Left kidney (tissue), 1 donor: ENCODE measurements at regions not wholly inside any gene's neighbourhood (a gene's known extent, or its start where the extent isn't known, plus 50 kb on each side); places are given as distances from the start of the nearest gene placed in this dataset.
A peak's percentile ranks its signal among the peaks of the same experiment; 100 is the strongest.
"Not testable (repeated sequence)": the region's sequence is repeated elsewhere in the genome, so short reads cannot be mapped to it uniquely, and the experiment has no call there.

Experiments used
- DNase-seq: peaks from one replicate; pipeline ENCODE4 v3.0.0-alpha.2; 2013

DNA sequence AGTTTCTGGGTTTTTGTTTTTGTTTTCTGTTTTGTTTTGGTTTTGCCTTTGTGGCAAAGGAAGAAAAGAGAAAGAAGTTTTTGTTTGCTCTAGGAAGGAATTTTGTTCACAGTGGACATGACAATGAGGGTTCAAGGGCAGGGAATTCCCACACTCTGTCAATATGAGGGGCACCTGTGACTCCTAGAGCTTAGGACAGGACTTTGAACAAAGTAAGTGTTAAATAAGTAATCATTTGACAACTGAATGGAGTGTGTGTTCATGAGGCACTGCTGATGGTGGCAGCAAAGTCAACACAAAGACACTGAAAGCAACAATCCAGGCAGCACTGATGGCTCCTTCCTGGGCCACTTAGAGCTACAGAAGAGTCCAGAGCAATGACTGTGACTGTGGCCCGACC lies 1381.1 kb upstream of the LRRTM3 start:
- no peak for DNase-seq

DNA sequence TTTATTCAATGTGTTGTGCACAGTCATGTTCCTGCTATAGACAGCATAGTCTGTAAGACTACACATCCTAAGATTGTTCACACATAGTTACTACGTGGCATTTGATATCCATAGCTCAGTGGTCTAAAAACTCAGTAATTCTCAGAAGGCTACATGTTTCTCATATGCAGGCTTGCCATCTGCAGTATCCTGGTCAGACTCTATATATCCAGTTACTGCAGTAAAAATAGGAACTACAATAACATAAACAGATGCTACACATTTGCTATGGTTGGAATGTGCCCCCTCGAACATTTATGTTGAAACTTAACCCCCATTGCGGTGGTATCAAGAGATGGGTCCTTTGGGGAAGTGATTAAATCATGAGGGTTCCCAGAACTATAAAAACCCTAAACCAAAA lies 1377.8 kb upstream of the LRRTM3 start:
- DNase-seq, result no peak

DNA sequence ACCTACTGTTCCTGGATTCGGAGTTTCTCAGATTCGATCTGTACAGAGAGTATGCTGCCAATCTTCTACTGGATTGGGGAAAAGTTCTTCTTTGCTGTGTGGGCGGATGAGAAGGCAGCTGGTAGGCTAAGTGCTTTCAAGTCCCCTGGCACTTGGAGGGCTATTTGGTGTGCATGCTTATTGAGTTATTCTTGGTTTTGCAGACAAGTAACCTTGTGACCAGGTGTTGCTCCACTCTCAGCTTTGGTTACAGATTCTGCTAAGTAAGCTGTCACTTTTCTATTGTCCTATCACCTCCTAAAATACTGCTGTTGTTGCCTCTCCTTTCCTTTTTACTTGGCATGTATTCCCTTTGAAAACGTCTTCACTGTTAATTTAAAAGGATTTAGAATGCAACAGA lies 1375.1 kb upstream of the LRRTM3 start:
- no peak for DNase-seq

DNA sequence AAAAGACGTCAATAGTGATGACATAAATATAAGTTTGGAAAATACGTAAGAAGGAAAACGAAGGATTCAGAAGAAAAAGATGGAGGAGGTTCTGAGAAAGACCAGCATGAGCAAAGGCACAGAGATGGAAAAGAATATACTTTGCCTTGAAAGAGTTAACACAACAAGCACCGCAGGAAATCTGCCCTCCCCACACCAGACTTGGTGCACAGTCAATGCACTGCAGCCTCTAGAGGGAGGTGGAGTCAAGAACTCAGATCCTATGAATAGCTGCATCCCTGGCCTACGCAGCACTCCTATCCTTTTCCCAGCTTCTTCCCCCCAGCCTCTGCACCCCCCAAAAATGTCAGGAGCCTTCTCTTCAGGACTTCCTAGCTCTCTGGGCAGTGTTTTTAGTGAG lies 1370.6 kb upstream of the LRRTM3 start:
- DNase-seq, result no peak

DNA sequence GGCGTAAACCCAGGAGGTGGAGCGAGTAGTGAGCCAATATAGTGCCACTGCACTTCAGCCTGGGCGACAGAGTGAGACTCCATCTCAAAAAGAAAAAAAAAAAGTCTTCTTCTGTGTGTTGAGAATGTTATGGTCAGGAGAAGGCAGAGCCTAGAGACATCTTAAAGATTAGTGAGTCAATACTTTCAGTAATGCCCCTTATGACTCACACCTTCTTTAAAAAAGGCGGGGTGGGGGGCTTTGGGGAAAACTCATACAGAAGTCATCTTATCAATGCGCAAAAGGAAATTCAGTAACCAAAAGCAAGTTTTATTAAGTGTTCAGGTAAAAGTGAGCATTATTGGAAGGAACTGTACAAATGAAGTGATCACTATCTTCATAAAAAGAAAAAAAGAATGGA lies 1369.8 kb upstream of the LRRTM3 start:
- DNase-seq, result no peak

DNA sequence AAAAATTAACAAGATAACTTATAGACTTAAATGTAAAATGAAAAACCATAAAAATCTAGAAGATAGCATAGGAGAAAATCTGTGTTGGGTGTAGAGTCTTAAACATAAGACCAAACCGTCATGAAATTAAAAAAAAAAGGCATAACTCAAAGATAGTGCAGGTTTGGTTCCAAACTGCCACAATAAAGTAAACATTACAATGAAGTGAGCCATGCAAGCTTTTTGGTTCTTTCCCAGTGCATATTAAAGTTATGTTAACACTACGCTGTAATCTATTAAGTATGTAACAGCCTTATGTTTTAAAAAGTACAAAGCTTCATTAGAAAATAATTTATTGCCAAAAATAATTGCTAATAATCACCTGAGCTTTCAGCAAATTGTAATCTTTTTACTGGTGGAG lies 1366.5 kb upstream of the LRRTM3 start:
- no peak for DNase-seq

DNA sequence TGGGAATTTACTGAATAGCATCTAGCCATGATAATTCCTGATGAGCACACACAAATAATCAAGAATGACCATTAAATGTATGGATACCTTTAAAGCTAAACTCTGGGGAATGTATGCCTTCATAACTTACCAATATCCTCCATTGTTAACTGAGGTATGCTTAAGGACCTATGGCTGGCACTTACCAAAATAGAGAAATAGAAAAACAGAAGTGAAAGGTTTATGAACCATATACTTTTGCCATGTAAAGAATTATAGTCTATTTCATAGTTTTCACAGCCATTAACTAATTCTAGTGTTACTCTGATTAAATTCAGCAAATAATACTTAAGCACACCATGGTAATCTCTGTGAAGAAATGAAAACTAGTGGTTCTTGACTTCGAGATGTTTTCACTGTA lies 1360.6 kb upstream of the LRRTM3 start:
- no peak for DNase-seq

DNA sequence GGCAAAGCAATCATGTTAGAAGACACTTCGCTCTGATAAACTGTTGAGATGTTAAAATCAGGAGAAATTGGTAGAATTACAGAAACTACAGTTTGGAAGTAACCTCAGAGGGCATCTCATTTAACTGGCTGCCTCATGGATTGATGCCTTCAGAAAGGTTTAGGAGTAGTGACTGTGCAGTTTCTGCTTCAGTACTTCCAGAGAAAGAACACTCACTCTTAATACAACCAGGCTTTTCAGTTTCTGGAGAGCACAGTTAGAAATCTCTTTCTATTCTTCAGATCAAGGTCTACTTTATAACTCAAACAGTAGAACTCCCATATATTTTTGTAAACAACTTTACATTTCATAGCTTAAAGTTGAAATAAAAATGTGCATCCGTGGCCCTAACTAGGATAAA lies 1358.9 kb upstream of the LRRTM3 start:
- DNase-seq, result no peak

DNA sequence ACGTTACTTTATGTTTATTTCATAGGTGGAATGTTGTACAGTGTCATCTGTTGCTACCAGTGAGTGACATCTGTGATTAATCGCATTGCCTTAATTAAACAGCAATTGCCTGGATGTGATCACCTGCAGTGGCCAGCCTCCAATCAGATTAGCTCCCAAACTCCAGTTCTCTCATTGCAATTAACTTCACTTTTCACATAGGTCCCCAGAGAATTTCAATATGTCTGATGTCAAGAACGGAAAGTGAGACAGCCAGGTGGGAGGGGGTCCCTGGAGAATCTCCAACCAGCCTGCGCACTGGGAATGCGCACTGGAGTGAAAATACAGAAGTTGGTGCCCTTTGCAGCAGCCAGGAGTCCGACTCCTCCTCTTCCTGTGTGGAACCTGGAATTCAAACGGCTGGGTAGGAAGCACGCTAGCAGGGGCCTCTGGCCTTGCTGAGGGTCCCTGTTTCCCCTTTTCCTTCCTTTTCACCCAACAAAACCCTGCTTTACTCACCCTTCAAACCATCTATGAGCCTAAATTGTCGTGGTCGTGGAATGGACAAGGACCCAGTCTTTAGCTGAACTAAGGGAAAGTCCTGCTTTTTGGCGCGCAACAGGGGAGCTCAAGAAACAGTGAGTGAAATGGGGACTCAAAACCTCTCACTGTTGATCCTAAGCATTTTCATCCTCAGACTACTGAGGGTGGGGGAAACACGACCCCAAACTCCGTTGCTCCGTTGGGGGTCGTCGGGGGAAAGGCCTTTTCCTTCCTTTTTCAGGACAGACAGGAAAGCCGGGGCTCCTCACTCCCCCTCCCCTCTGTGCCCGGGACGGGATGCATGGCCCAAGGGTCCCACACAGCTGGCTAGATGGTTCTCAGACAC lies 1355.5 kb upstream of the LRRTM3 start:
- DNase-seq, result peak; percentile 71

DNA sequence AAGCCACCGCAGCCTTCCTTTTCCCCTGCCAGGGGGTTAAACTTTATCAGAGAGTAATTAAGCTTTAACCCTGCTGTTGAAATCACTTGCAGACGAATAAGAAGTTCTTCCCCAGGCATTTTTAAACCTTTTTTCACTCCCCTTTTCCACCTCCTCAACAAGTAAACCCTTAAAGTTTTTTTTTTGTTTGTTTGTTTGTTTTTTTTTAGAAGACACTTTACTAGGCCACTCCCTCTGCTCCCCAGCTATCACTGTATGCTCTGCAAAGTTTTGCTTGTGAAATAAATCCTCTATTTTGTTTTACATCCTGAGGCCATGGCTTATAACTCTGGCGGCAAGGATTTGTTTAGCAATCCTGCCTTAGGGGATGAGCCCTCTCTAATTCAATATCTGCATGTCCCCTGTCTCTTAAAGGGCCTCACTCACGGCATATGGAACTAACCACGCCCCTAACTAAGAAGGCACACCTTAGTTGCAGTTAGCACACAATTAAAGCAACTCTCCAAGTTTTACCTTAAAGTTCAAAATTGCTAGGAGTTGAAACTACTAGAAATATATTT lies 1354.7 kb upstream of the LRRTM3 start:
- DNase-seq, result peak; percentile 20

DNA sequence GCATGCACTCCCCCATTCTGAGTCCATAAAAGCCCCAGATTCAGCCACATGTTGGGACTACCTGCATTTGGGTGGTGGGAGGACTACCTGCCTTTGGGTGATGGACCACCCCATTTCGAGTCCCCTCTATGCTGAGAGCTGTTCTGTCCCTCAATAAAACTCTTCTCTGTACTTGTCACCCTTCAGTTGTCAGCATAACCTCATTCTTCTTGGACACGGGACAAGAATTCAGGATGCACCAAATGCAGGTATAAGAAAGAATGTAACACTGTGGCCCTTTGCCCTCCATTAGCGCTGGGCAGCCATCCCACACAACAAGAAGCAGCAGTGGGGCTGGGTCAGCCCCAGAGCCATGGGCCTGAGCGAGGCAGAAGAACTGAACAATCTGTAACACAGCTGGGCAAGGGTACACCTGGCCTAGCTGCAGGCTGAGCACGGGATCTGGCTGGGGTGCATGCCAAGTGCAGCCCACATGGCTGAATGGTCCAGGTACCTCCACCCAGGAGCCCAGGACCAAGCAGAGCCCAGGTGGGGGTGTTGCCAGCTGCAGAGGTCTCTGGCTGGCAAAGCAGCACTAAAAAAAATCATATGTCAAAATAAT lies 1344.3 kb upstream of the LRRTM3 start:
- no peak for DNase-seq

DNA sequence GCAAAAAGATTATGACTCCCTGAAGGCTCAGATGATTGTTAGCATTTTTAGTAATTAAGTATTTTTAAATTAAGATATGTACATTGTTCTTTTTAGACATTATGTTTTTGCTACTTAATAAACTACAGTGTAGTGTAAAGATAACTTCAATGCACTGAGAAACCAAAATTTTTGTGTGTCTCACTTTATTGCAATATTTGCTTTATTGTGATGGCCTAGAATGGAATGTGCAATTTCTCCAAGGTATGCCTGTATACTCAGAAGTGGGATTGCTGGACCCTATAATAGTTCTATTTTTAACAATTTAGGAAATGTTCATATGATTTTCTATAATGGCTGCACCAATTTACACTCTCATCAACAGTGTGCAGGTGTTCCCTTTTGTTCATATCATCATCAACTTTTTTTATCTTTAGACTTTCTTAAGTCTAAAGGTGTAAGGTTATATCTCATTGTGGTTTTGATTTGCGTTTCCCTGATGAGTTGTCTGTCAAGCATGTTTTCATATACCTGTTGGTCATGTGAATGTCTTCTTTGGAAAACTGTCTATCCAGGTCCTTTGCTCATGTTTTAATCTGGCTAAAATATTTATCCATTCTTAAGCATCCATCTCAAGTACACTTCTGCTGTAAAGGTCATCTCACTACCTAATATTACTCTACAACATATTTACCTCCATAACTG lies 1323.5 kb upstream of the LRRTM3 start:
- DNase-seq, result no peak

DNA sequence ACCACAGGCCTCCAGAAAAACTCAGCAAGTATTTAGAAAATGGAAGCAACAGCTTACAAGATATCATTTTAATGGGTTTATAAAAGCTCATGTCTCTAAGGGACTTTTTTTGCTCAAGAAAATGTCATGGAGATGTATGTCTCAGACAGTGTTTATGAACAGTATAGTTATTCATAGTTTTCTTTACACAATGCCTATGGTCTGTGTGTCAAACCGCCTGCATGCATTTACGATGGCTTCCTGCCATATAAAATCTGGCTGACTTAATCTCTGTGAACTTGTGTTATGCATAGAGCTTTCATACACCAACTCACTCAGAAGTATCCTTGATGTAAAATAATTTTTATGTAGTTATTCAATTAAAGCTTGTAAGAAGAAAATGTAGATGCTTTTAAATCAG lies 1314.2 kb upstream of the LRRTM3 start:
- peak; percentile 1 for DNase-seq

DNA sequence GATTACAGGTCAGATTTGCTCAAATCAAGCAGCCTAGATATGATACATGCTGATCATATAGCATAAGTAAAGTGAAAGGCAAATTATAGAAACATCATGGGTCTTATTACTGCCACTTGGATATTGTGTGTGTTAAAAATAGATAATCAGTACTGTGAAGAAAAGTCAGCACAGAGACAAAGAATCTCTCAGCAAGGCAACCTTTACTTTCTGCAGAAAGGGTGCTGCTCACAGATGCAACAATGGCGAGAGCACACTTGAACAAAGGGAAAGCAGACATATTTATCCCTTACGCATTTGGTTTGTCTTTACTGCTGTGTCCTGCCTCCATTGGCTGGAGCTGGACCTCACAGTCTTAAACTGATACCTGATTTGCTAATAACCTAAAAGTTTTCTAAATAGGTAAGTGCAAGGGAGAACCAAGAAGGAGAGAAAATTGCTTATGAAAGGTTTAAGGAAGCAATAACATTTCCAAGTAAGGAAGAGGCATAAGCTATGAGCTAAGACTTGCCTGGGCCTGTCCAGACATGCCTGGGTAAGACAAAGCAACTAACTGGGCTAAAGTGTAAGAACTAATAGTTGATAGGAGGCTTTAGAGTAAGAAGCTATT lies 1310.8 kb upstream of the LRRTM3 start:
- no peak for DNase-seq

DNA sequence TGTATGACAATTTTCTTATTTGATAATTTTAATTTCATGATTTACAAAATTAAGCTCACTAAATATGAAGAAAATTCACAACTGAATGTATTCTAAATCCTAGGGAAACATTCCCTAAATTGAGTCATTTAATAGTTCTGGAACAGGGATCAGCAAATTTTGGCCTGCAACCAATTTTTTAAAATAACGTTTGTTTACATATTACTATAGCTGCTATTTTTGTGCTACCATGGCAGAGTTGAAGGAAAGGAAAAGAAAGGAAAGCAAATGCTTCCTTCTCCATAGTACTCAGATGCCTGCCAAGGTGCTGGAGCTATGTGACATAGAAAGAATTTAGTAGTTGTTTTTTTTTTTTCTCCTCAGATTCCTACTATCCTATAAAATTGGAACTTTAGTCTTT lies 1307.7 kb upstream of the LRRTM3 start:
- DNase-seq, result no peak

DNA sequence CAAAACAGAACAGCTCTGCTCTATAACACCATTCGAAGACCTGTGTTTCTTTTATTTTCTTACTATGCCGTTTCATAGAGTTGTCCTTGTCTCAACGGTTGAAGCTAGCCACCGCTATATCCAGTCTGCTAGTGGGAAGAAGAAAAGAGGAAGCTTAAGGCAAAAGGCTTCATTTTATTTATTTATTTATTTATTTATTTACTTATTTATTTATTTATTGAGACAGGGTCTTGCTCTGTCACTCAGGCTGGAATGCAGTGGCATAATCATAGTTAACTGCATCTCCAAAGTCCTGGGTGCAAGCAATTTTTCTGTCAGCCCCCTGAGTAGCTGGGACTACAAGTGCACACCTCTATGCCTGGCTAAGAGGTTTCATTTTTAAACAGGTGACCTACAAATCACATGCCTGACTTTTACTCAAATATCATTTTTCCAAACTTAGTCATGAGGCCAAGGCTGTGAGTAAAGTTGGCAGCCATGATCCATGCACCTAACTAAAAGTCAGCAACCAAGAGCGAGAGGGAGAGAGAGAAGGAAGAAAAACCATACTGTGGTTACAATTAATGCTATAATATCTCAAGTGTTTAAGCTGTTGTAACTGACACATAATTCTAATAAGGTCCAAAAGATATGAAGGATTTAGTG lies 1305.3 kb upstream of the LRRTM3 start:
- DNase-seq, result no peak

DNA sequence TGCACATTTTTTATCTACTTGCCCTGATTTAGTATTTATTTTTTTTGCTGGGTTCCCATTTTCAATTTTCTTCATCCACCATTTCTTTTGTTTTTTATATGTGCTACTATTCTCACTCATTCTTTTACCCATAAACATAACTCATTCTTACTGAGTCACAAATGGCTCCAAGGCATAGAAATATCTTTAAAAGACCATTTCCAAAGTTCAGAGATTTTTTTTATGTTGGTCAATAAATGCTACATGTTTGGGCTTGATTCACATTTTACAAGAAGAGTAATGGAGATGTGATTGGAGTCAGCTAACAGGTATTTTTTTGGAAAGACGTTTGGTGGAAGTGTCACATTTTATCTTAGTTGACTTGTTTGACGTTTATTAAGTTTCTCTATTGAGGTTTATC lies 1303.2 kb upstream of the LRRTM3 start:
- DNase-seq, result no peak

DNA sequence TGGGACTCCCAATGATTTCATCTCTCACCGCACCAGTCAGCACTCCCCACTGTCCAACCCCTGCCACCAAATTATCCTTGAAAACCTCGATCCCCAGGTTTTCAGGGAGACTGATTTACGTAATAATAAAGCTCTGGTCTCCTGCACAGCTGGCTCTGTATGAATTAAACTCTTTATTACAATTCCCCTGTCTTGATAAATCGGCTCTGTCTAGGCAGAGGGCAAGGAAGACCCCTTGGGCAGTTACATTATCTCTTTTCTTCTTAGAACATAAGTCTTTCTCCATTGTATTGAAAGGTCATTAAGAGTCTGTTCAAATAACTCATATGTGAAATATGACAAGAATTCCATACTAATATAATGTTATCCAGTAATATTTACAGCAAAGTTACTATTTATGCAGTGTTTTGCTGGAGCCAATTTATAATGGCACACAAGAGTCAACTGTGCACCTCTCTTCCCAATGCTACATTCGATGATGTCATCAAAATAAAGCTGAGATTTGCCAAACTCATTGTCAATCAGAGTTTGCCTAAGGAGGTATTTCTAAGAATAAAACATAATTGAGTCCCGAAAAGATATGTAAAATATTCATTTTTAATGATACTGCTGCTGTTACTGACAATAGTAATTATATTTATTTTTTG lies 1297.2 kb upstream of the LRRTM3 start:
- no peak for DNase-seq

DNA sequence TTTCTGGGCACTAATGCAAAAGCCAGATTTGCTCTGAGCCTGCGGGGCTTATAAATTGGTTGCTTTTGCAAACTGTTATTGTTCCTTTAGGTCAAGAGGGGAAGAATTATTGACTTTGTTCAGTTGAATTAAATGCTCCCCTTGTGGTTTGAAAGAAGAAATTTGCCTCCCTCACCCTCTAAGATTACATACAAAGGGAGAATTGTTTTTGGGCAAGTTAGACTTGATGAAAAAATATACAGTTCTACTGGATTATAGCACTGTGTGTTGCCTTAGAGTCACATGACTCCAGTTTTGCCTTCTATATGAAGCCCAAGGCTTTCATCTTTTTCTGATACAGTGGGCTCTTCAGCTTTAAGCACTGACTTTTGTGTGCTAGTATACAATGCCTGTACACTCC lies 1265.8 kb upstream of the LRRTM3 start:
- DNase-seq, result no peak

DNA sequence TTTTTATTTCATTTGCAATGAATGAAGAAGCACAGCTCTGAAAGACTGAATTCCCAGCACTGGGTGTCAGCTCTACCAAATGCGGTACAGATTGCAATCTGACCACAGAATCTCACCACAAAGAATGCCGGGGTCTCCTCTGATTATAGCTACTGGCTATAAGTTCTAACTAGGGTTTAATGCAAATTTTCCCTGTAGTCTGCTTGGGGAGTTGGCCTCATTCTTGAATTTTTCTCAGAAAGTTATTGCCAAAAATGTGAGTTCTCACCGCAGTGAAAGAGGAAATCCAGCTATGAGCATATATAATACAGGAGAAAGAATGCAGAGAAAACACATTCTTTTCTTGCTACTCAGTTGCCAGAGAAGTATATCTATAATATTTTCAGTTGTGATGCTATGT lies 1255.7 kb upstream of the LRRTM3 start:
- DNase-seq, result no peak

DNA sequence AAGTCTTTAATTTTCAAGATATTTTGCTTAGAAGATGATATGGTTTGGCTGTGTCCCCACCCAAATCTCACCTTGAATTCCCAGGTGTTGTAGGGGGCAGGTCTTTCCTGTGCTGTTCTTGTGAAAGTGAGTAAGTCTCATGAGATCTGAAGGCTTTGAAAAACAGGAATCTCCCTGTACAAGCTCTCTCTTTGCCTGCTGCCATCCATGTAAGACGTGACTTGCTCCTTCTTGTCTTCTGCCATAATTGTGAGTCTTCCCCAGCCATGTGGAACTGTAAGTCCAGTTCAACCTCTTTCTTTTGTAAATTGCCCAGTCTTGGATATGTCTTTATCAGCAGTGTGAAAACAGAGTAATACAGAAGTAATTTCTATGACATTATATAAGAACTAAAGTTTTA lies 1255.2 kb upstream of the LRRTM3 start:
- DNase-seq, result not testable (repeated sequence)

DNA sequence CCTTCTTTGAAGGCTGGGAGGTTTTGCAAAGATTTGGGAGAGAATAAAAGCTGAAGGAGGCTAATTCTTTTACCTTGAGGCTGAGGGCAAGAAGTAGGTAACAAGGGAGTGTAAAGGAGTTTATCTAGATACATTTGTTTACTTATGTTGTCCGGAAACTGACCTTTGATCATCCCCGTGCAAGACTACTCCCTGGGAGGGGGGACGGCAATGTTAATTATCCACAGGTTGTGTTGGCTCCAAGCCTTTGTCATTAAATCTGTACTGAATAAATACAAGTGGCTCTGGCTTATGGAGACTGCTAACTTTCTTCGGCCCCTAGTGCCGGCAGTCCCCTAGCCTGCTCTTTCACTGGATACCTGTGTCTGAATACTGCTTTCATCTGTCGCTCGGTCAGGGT lies 1250.6 kb upstream of the LRRTM3 start:
- DNase-seq, result no peak
